ENCODE measurements at regions not wholly inside any gene's neighbourhood (a gene's known extent, or its start where the extent isn't known, plus 50 kb on each side); places are given as distances from the start of the nearest gene placed in this dataset.

- TF ChIP-seq HDGF (IDR thresholded peaks at IDR 0.05) (no peak), CREM (IDR thresholded peaks at IDR 0.05; ENCODE audit: low read depth) (no peak), SP1 (IDR thresholded peaks at IDR 0.05; ENCODE audit: low read depth, low read length) (no peak), KAT2A (conservative IDR thresholded peaks at IDR 0.05; ENCODE audit: control insufficient read depth, low read depth, low read length) (no peak), STAT3 (IDR thresholded peaks at IDR 0.05; ENCODE audit: low read depth, low read length) (no peak), ZZZ3 (IDR thresholded peaks at IDR 0.05; ENCODE audit: control insufficient read depth, insufficient read length, low read depth) (no peak), YY1 (IDR thresholded peaks at IDR 0.05; ENCODE audit: low read depth, low read length) (no peak), ASH2L (IDR thresholded peaks at IDR 0.05; ENCODE audit: borderline replicate concordance, low read depth) (no peak), GATAD2B (conservative IDR thresholded peaks at IDR 0.05; ENCODE audit: low read depth) (no peak)
- FAIRE-seq (no peak), ATAC-seq (no peak), DNase-seq (ENCODE audit: low read depth, low spot score) (no peak)
- Histone ChIP-seq H3K9me3 (replicated peaks; ENCODE audit: control insufficient read depth, insufficient read depth, low read length) (no peaks in the 10 kb centered on the region), H3K4me1 (ENCODE audit: control insufficient read depth, insufficient read depth, low read length) (peaks cover 39% of the 10 kb centered on the region), H4K20me1 (ENCODE audit: control insufficient read depth, insufficient read depth) (no peaks in the 10 kb centered on the region), H3K36me3 (ENCODE audit: control insufficient read depth in 2 of 2, insufficient read depth in 2 of 2, low read length in 1 of 2) (no peaks in the 10 kb centered on the region), H3K4me2 (ENCODE audit: control insufficient read depth, insufficient read depth) (no peak overlapping the region), H3K27me3 (replicated peaks in 1 of 2; ENCODE audit: control insufficient read depth in 2 of 2, insufficient read depth in 2 of 2, low read length in 1 of 2) (no peaks in the 10 kb centered on the region), H3K9ac (ENCODE audit: control insufficient read depth, insufficient read depth, low read length) (no peak overlapping the region), H2AFZ (ENCODE audit: control insufficient read depth, low read depth, low read length) (no peak overlapping the region), H3K4me3 (no peak overlapping the region), H3K79me2 (ENCODE audit: control insufficient read depth, insufficient read depth, low read length) (no peaks in the 10 kb centered on the region), H3K27ac (ENCODE audit: control insufficient read depth, insufficient read depth) (no peak overlapping the region)
- RAD21 ChIA-PET (ENCODE audit: unreplicated experiment): interaction anchor here (2.2 kb wide), 1 partner anchor 57 kb away, joined by 4 read pairs; no protein-coding TSS in a partner anchor
- SMC1A ChIA-PET (ENCODE audit: uncharacterized antibody, unreplicated experiment): no interaction called here
- POLR2A ChIA-PET: no interaction called here
- WGBS (ENCODE audit: insufficient coverage, insufficient replicate concordance, low lambda C conversion rate, missing lambda C conversion rate): 78% methylated on average over 10 of the region's 10 CpGs
- intact Hi-C loops (cut with micrococcal nuclease; ENCODE audit: unreplicated experiment) (no loop called here), in situ Hi-C loops (cut with MboI) (no loop called here)
- no TSS peak for BruUV-seq (replicated peaks)
- CTCF ChIA-PET: interaction anchor here (1.0 to 1.7 kb wide), 2 partner anchors 20 to 222 kb away, joined by 3 read pairs; no protein-coding TSS in a partner anchor
Observed at GRCh38 chr15:70242951-70243685, 145.4 kb upstream of the TLE3 start.
